Neural cell (in vitro differentiated cells): ENCODE measurements at regions not wholly inside any gene's neighbourhood (a gene's known extent, or its start where the extent isn't known, plus 50 kb on each side); places are given as distances from the start of the nearest gene placed in this dataset.

ENCODE experiments used
- H2AFZ ChIP-seq: fragments of 200-600, 300-800 bp; sonication (generic), shearing (Covaris generic); 2 replicates; pipeline ENCODE4 v1.6.0; 2014; ENCODE audit warnings: low read depth, mild to moderate bottlenecking, antibody characterized with exemption, low read length, moderate library complexity
- H3F3A ChIP-seq: fragments of 200-600 bp; shearing (Covaris generic); 2 replicates; pipeline ENCODE4 v1.6.1; 2016; ENCODE audit warnings: mild to moderate bottlenecking, moderate library complexity, mixed read lengths, antibody characterized with exemption, low read length; ENCODE audit not compliant: insufficient read depth, poor library complexity, severe bottlenecking
- H3K27ac ChIP-seq: fragments of 200-600, 300-800 bp; sonication (generic), shearing (Covaris generic); 2 replicates; pipeline ENCODE4 v1.5.1; 2014; ENCODE audit warnings: mild to moderate bottlenecking, low read length, moderate library complexity
- H3K27me3 ChIP-seq: fragments of 300-800, 200-600 bp; sonication (generic), shearing (Covaris generic); 2 replicates; pipeline ENCODE4 v1.6.0; 2014; ENCODE audit warnings: mild to moderate bottlenecking, low read depth, low read length, moderate library complexity; ENCODE audit not compliant: insufficient read depth
- H3K36me3 ChIP-seq: fragments of 300-800, 200-600 bp; sonication (generic), shearing (Covaris generic); 2 replicates; pipeline ENCODE4 v1.5.1; 2014; ENCODE audit warnings: mild to moderate bottlenecking, antibody characterized with exemption, low read length, moderate library complexity; ENCODE audit not compliant: insufficient read depth
- H3K4me2 ChIP-seq: fragments of 300-800, 200-600 bp; sonication (generic), shearing (Covaris generic); 2 replicates; pipeline ENCODE4 v1.6.0; 2014; ENCODE audit warnings: mild to moderate bottlenecking, low read length
- H3K4me3 ChIP-seq: fragments of 300-800, 200-600 bp; sonication (generic), shearing (Covaris generic); 2 replicates; pipeline ENCODE4 v1.5.1; 2014; ENCODE audit warnings: mild to moderate bottlenecking, low read length, moderate library complexity
- H3K79me2 ChIP-seq: fragments of 200-600 bp; shearing (Covaris generic); replicated peaks from 2 replicates; pipeline ENCODE4 v1.6.0; 2014; ENCODE audit warnings: mild to moderate bottlenecking, low read length, moderate library complexity; ENCODE audit not compliant: insufficient read depth
- H3K9ac ChIP-seq: fragments of 300-800, 200-600 bp; sonication (generic), shearing (Covaris generic); 2 replicates; pipeline ENCODE4 v1.6.1; 2016; ENCODE audit warnings: mild to moderate bottlenecking, low read length, mixed read lengths
- H3K9me2 ChIP-seq: fragments of 200-600 bp; shearing (Covaris generic); 2 replicates; pipeline ENCODE4 v1.6.1; 2016; ENCODE audit warnings: mild to moderate bottlenecking, low read length, mixed read lengths; ENCODE audit not compliant: insufficient read depth
- H3K9me3 ChIP-seq: fragments of 200-600, 300-800 bp; sonication (generic), shearing (Covaris generic); 2 replicates; pipeline ENCODE4 v1.6.1; 2016; ENCODE audit warnings: mild to moderate bottlenecking, mixed run types, low read length, moderate library complexity, mixed read lengths
- H4K20me1 ChIP-seq: fragments of 200-600 bp; shearing (Covaris generic); 2 replicates; pipeline ENCODE4 v1.6.1; 2016; ENCODE audit warnings: mild to moderate bottlenecking, mixed run types; ENCODE audit not compliant: insufficient read depth
- EP300 ChIP-seq: fragments of 450-650 bp; conservative IDR thresholded peaks from 2 replicates; pipeline ENCODE4 v1.6.1; 2014; ENCODE audit warnings: antibody characterized with exemption, mild to moderate bottlenecking, moderate library complexity; ENCODE audit not compliant: poor library complexity, severe bottlenecking
- EZH2 ChIP-seq: fragments of 200-600, 300-800 bp; shearing (Covaris generic), sonication (generic); IDR thresholded peaks from 2 replicates; pipeline ENCODE4 v1.6.1; 2014; ENCODE audit warnings: antibody characterized with exemption, low read length, borderline replicate concordance, mild to moderate bottlenecking; ENCODE audit not compliant: insufficient read depth, poor library complexity, severe bottlenecking
- MXI1 ChIP-seq: fragments of 450-650 bp; conservative IDR thresholded peaks from 2 replicates; pipeline ENCODE4 v1.6.1; 2014; ENCODE audit warnings: antibody characterized with exemption, mild to moderate bottlenecking; ENCODE audit not compliant: poor library complexity, severe bottlenecking
- POLR2AphosphoS5 ChIP-seq: IDR thresholded peaks from 2 replicates; pipeline ENCODE4 v1.6.1; 2012
- RAD21 ChIP-seq: fragments of 450-650 bp; conservative IDR thresholded peaks from 2 replicates; pipeline ENCODE4 v1.6.1; 2014; ENCODE audit warnings: antibody characterized with exemption, mild to moderate bottlenecking, moderate library complexity
- SMC3 ChIP-seq: fragments of 450-650 bp; conservative IDR thresholded peaks from 2 replicates; pipeline ENCODE4 v1.6.1; 2014; ENCODE audit warnings: antibody characterized with exemption, mild to moderate bottlenecking, moderate library complexity; ENCODE audit not compliant: poor library complexity
- TAF1 ChIP-seq: IDR thresholded peaks from 2 replicates; pipeline ENCODE4 v1.6.1; 2012; ENCODE audit warnings: low read depth
- TF ChIP-seq, protein P1 (sequence below): fragments of 450-650 bp; IDR thresholded peaks from 2 replicates; pipeline ENCODE4 v1.5.1; 2014; ENCODE audit warnings: antibody characterized with exemption, mild to moderate bottlenecking, moderate library complexity; ENCODE audit not compliant: poor library complexity, severe bottlenecking
- TF ChIP-seq, protein P2 (sequence below): IDR thresholded peaks from 2 replicates; pipeline ENCODE4 v1.6.1; 2012; ENCODE audit warnings: borderline replicate concordance

DNA sequence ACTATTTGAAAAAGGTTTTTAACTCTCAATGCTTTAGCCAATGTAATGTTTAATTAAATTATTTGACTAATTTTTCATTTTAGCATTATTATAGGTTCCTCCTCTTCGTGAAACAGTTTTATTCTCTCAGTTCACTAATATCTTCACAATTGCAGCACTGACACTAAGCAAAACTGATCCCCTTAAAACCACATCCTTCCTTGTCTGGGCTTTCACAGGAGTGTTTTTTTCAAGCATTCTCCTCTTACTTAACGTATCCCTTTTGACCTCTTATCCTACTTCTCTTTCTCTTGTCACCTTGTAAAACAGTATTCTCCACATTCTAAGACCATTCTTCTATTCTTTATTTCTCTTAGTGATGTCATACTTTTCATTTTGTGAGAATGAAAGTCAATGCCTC lies 112.8 kb downstream of the DSC3 start:
- Histone ChIP-seq H3K36me3 (no peaks in the 10 kb centered on the region), H3K79me2 (no peaks in the 10 kb centered on the region), H3K27ac (no peak overlapping the region), H3K4me2 (no peak overlapping the region), H3F3A (no peaks in the 10 kb centered on the region), H3K9ac (no peak overlapping the region), H4K20me1 (no peaks in the 10 kb centered on the region), H3K9me3 (no peaks in the 10 kb centered on the region), H3K27me3 (no peaks in the 10 kb centered on the region), H3K9me2 (no peaks in the 10 kb centered on the region), H3K4me3 (no peak overlapping the region), H2AFZ (no peak overlapping the region)
- TF ChIP-seq EZH2 (no peak), RAD21 (no peak), TAF1 (no peak), SMC3 (no peak), POLR2AphosphoS5 (no peak), MXI1 (no peak), EP300 (no peak)
- TF ChIP-seq, protein P1, sequence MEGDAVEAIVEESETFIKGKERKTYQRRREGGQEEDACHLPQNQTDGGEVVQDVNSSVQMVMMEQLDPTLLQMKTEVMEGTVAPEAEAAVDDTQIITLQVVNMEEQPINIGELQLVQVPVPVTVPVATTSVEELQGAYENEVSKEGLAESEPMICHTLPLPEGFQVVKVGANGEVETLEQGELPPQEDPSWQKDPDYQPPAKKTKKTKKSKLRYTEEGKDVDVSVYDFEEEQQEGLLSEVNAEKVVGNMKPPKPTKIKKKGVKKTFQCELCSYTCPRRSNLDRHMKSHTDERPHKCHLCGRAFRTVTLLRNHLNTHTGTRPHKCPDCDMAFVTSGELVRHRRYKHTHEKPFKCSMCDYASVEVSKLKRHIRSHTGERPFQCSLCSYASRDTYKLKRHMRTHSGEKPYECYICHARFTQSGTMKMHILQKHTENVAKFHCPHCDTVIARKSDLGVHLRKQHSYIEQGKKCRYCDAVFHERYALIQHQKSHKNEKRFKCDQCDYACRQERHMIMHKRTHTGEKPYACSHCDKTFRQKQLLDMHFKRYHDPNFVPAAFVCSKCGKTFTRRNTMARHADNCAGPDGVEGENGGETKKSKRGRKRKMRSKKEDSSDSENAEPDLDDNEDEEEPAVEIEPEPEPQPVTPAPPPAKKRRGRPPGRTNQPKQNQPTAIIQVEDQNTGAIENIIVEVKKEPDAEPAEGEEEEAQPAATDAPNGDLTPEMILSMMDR: no peak
- TF ChIP-seq, protein P2, sequence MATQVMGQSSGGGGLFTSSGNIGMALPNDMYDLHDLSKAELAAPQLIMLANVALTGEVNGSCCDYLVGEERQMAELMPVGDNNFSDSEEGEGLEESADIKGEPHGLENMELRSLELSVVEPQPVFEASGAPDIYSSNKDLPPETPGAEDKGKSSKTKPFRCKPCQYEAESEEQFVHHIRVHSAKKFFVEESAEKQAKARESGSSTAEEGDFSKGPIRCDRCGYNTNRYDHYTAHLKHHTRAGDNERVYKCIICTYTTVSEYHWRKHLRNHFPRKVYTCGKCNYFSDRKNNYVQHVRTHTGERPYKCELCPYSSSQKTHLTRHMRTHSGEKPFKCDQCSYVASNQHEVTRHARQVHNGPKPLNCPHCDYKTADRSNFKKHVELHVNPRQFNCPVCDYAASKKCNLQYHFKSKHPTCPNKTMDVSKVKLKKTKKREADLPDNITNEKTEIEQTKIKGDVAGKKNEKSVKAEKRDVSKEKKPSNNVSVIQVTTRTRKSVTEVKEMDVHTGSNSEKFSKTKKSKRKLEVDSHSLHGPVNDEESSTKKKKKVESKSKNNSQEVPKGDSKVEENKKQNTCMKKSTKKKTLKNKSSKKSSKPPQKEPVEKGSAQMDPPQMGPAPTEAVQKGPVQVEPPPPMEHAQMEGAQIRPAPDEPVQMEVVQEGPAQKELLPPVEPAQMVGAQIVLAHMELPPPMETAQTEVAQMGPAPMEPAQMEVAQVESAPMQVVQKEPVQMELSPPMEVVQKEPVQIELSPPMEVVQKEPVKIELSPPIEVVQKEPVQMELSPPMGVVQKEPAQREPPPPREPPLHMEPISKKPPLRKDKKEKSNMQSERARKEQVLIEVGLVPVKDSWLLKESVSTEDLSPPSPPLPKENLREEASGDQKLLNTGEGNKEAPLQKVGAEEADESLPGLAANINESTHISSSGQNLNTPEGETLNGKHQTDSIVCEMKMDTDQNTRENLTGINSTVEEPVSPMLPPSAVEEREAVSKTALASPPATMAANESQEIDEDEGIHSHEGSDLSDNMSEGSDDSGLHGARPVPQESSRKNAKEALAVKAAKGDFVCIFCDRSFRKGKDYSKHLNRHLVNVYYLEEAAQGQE: no peak

DNA sequence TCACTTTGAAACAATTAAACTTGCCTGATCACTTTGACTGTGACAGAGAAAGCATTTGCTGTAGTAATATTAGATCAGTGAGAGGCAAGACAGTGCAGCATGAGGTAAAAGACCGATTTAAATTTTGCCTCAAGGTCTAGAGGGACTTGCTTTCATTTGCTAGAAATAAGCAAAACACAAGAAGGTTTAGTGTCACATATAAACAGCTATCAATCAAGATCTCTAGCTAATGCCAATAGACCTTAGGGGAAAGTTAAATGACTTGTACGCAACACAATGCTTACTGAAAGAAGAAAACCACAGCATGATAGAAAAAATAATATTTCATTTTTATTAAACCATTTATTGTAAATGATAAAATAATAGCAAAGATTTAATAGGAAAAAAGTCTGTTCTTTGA lies 113.5 kb downstream of the DSC3 start:
- Histone ChIP-seq H3K36me3 (no peaks in the 10 kb centered on the region), H3K9ac (no peak overlapping the region), H4K20me1 (no peaks in the 10 kb centered on the region), H2AFZ (no peak overlapping the region), H3K9me2 (no peaks in the 10 kb centered on the region), H3K9me3 (no peaks in the 10 kb centered on the region), H3F3A (no peaks in the 10 kb centered on the region), H3K79me2 (no peaks in the 10 kb centered on the region), H3K4me3 (no peak overlapping the region), H3K27ac (no peak overlapping the region), H3K27me3 (no peaks in the 10 kb centered on the region), H3K4me2 (no peak overlapping the region)
- TF ChIP-seq SMC3 (no peak), TAF1 (no peak), POLR2AphosphoS5 (no peak), MXI1 (no peak)
- TF ChIP-seq, protein P1: no peak
